NB4 (cell line): ENCODE measurements at regions not wholly inside any gene's neighbourhood (a gene's known extent, or its start where the extent isn't known, plus 50 kb on each side); places are given as distances from the start of the nearest gene placed in this dataset.

Experiments
- DNase-seq: peaks from one replicate; pipeline ENCODE4 v3.0.0; 2010; ENCODE audit warnings: low read depth
- H3K4me3 ChIP-seq: one replicate; pipeline ENCODE4 v1.5.1; 2011; ENCODE audit warnings: mild to moderate bottlenecking, low read depth, low read length, moderate library complexity
- MYC ChIP-seq: IDR thresholded peaks from 2 replicates; pipeline ENCODE4 v1.6.1; 2011; ENCODE audit warnings: low read depth, low read length
- POLR2A ChIP-seq: IDR thresholded peaks from 2 replicates; pipeline ENCODE4 v1.6.1; 2011; ENCODE audit warnings: mild to moderate bottlenecking; ENCODE audit not compliant: insufficient read length; ENCODE audit errors: extremely low read depth
- TF ChIP-seq, protein P1 (sequence below): IDR thresholded peaks from 2 replicates; pipeline ENCODE4 v1.6.1; 2011; ENCODE audit warnings: low read depth, low read length
- TF ChIP-seq, protein P2 (sequence below): IDR thresholded peaks from one replicate; pipeline ENCODE4 v1.5.1; 2012; ENCODE audit warnings: low read depth, low read length

DNA sequence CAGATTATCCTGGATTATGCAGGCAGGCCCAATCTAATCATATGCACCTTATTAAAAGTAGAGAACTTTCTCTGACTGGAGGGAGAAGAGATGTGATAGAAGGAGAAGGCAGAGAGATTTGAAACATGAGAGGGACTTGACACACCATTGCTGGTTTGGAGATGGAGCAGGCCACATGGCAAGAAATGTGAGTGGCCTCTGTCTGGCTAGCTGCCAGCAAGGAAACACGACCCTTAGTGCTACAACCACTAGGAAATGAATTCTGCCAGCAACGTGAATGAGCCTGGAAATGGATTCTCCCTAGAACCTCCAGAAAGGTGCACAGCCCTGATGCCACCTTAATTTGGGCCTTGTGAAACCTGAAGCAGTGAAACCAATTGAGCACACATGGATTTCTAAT, 79.5 kb upstream of the MBNL3 start:
- H3K4me3 ChIP-seq: no peak overlapping the region
- DNase-seq: no peak
- TF ChIP-seq, protein P1, sequence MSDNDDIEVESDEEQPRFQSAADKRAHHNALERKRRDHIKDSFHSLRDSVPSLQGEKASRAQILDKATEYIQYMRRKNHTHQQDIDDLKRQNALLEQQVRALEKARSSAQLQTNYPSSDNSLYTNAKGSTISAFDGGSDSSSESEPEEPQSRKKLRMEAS: no peak
- TF ChIP-seq, protein P2, sequence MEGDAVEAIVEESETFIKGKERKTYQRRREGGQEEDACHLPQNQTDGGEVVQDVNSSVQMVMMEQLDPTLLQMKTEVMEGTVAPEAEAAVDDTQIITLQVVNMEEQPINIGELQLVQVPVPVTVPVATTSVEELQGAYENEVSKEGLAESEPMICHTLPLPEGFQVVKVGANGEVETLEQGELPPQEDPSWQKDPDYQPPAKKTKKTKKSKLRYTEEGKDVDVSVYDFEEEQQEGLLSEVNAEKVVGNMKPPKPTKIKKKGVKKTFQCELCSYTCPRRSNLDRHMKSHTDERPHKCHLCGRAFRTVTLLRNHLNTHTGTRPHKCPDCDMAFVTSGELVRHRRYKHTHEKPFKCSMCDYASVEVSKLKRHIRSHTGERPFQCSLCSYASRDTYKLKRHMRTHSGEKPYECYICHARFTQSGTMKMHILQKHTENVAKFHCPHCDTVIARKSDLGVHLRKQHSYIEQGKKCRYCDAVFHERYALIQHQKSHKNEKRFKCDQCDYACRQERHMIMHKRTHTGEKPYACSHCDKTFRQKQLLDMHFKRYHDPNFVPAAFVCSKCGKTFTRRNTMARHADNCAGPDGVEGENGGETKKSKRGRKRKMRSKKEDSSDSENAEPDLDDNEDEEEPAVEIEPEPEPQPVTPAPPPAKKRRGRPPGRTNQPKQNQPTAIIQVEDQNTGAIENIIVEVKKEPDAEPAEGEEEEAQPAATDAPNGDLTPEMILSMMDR: no peak
- TF ChIP-seq POLR2A: no peak
- no peak for TF ChIP-seq MYC

DNA sequence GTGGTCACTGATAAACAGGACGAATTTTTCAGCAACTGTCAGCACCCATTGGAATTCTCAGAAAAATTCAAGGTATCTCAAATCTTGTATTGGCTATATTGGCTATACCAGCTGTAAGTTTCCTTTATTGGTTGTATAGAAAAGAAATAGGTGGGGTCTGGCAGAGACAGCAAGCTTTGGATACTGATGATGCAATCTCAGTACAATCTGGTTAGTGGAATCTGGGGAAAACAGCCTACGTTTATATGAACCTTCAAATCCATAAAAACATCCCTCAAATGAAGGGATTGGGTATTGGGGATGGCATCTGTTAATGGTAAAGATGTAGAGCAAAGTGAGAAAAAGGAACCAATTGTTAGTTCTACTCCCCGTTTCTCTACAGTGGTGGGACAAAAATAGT, 76.4 kb upstream of the MBNL3 start:
- TF ChIP-seq, protein P1: no peak
- TF ChIP-seq MYC (no peak), POLR2A (no peak)
- TF ChIP-seq, protein P2: no peak

DNA sequence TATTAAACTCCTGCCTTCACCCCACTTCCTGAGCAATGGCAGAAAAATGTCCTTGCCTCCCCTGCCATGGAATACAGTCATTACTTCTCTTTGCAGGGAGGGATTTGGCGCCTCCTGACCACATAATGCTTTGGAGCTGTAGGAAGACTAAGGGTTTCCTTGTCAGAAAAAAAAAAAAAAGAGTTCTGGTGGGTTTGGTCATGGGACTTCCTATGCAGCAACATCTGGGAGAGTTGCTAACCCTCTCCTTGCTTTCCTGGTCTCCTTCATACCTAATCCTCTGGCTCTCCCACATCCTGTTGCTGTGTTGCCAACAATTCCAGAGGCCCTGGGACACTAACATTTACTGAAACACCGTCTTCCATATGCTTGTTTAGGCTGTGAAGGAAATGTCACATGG, 75.1 kb upstream of the MBNL3 start:
- TF ChIP-seq MYC (no peak), POLR2A (no peak)
- TF ChIP-seq, protein P2: no peak
- TF ChIP-seq, protein P1: no peak
- DNase-seq: no peak
- no peak overlapping the region for H3K4me3 ChIP-seq

More for the DNA sequence above, 76.4 kb upstream of the MBNL3 start:
- H3K4me3 ChIP-seq: no peak overlapping the region
- no peak for DNase-seq

DNA sequence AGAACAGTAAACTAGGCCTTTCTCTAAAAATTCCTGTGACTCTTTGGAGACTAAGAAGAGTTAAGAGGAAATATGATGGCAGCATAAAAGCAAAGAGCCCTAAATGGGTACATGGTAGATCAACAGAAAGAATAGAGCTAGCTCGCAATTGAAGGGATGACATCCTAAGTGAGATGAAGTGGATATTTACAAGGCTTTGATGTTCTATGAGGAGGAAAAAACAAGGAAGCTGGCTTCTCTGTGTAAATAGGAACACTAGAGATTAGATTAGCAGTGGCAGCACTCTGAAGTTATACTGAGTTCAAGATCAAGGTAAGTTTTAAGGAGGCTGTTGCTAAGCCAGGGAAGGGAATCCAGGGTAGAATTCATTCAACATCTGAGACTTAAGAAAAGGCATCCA, 73.1 kb upstream of the MBNL3 start:
- no peak for TF ChIP-seq MYC
- TF ChIP-seq POLR2A: no peak
- TF ChIP-seq, protein P2: no peak
- TF ChIP-seq, protein P1: no peak
- DNase-seq: no peak
- H3K4me3 ChIP-seq: no peak overlapping the region

DNA sequence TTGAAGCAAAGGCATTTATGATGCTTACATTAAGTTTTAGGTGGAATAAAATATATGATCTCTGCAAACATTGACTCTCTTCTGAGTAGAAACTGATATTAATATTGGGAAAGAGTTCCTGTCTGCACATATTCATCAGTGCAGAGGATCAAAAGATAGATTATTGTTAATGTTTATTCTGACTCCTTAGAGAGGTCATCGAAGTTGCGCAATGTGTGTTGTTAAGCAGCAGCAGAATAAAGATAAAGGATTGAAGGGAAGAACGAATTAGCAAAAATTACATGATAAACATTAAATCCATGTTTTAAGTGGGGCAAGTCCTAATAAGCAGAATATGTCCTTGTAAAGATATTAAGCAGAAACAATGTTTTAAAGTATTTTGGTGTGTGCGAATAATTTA, 72.6 kb upstream of the MBNL3 start:
- DNase-seq: peak; percentile 3
- no peak overlapping the region for H3K4me3 ChIP-seq
- no peak for TF ChIP-seq MYC
- TF ChIP-seq, protein P1: no peak
- TF ChIP-seq POLR2A: no peak
- TF ChIP-seq, protein P2: no peak

DNA sequence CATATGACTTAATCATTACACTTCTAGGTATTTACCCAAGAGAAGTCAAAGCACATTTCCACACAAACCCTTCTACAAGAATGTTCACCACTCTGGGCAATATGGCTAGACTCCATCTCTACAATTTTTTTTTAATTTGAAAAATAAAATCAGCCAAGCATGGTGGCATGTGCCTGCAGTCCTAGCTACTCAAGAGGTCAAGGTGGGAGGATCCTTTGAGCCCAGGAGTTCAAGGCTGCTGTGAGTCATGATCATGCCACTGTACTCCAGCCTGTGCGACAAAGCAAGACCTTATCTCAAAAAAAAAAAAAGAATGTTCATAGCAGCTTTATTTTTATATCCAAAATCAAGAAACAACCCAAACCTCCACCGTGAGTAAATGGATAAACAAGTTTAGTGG, 70.3 kb upstream of the MBNL3 start:
- TF ChIP-seq, protein P2: no peak
- TF ChIP-seq POLR2A: no peak
- no peak for TF ChIP-seq MYC
- TF ChIP-seq, protein P1: no peak
- no peak for DNase-seq
- no peak overlapping the region for H3K4me3 ChIP-seq
